GM23338 (cell line): ENCODE measurements at regions not wholly inside any gene's neighbourhood (a gene's known extent, or its start where the extent isn't known, plus 50 kb on each side); places are given as distances from the start of the nearest gene placed in this dataset.

Source experiments
- ATAC-seq: fragments of 200-7000 bp; cut with Tn5 transposase; 3 replicates; pipeline ENCODE4 v1.9.1; 2020
- DNase-seq: peaks from one replicate; pipeline ENCODE4 v3.0.0-alpha.2; 2015; ENCODE audit warnings: low spot score
- H2AFZ ChIP-seq: fragments of 200-600 bp; sonication (generic); 2 replicates; pipeline ENCODE4 v1.8.0; 2016; ENCODE audit warnings: antibody characterized with exemption, mild to moderate bottlenecking, moderate library complexity
- H3F3A ChIP-seq: fragments of 200-600 bp; sonication (generic); replicated peaks from 2 replicates; pipeline ENCODE4 v1.8.0; 2017; ENCODE audit warnings: antibody characterized with exemption, mixed run types, low read depth
- H3K27ac ChIP-seq: fragments of 200-600 bp; sonication (generic); 2 replicates; pipeline ENCODE4 v1.6.1; 2016; ENCODE audit warnings: low read depth
- H3K27me3 ChIP-seq: fragments of 200-600 bp; sonication (generic); 2 replicates; pipeline ENCODE4 v1.8.0; 2016; ENCODE audit warnings: mild to moderate bottlenecking, mixed run types, moderate library complexity; ENCODE audit not compliant: insufficient read depth
- H3K36me3 ChIP-seq: fragments of 200-600 bp; sonication (generic); 2 replicates; pipeline ENCODE4 v1.8.0; 2016; ENCODE audit warnings: mild to moderate bottlenecking; ENCODE audit not compliant: insufficient read depth
- H3K4me1 ChIP-seq: fragments of 200-600 bp; sonication (generic); 2 replicates; pipeline ENCODE4 v1.8.0; 2016; ENCODE audit warnings: mild to moderate bottlenecking, moderate library complexity; ENCODE audit not compliant: insufficient read depth
- H3K4me2 ChIP-seq: fragments of 200-600 bp; sonication (generic); 2 replicates; pipeline ENCODE4 v1.7.1; 2017; ENCODE audit warnings: mixed run types
- H3K4me3 ChIP-seq: fragments of 200-600 bp; sonication (generic); 2 replicates; pipeline ENCODE4 v1.6.1; 2016; ENCODE audit warnings: mixed run types
- H3K79me2 ChIP-seq: fragments of 200-600 bp; sonication (generic); replicated peaks from 2 replicates; pipeline ENCODE4 v1.8.0; 2017; ENCODE audit warnings: mild to moderate bottlenecking; ENCODE audit not compliant: insufficient read depth
- H3K9me2 ChIP-seq: fragments of 200-600 bp; sonication (generic); 2 replicates; pipeline ENCODE4 v1.8.0; 2017; ENCODE audit not compliant: insufficient read depth
- H4K20me1 ChIP-seq: fragments of 200-600 bp; sonication (generic); replicated peaks from 2 replicates; pipeline ENCODE4 v1.8.0; 2017; ENCODE audit warnings: mild to moderate bottlenecking; ENCODE audit not compliant: insufficient read depth
- H3K27ac Mint-ChIP-seq: 2 replicates; pipeline ENCODE4 v1.8.0; 2020; ENCODE audit warnings: inconsistent platforms, mild to moderate bottlenecking, moderate library complexity, mixed read lengths
- H3K27me3 Mint-ChIP-seq: 3 replicates; pipeline ENCODE4 v1.8.0; 2022; ENCODE audit warnings: low read depth, mild to moderate bottlenecking, moderate library complexity, mixed read lengths, inconsistent platforms; ENCODE audit not compliant: insufficient read depth, poor library complexity
- H3K36me3 Mint-ChIP-seq: 3 replicates; pipeline ENCODE4 v1.8.0; 2021; ENCODE audit warnings: low read depth, mild to moderate bottlenecking, inconsistent platforms, moderate library complexity, mixed read lengths
- H3K4me1 Mint-ChIP-seq: 3 replicates; pipeline ENCODE4 v1.8.0; 2020; ENCODE audit warnings: mild to moderate bottlenecking, inconsistent platforms, mixed read lengths
- H3K4me3 Mint-ChIP-seq: 3 replicates; pipeline ENCODE4 v1.8.0; 2021; ENCODE audit warnings: moderate library complexity, mild to moderate bottlenecking, inconsistent platforms, mixed read lengths
- H3K9me3 Mint-ChIP-seq: 3 replicates; pipeline ENCODE4 v1.8.0; 2020; ENCODE audit warnings: moderate library complexity, mild to moderate bottlenecking, inconsistent platforms, mixed read lengths
- CTCF ChIP-seq, 2 experiments: fragments of 200-600 bp in 1 of 2; sonication (generic) in 1 of 2; conservative IDR thresholded peaks; 2 replicates each; pipeline versions ENCODE4 v1.5.1 to v1.6.1; 2016 to 2017; ENCODE audit warnings: antibody characterized with exemption in 2 of 2, low read depth in 2 of 2, mild to moderate bottlenecking in 2 of 2, moderate library complexity in 1 of 2
- EZH2phosphoT487 ChIP-seq: fragments of 200-600 bp; sonication (generic); IDR thresholded peaks from one replicate; pipeline ENCODE4 v1.8.1; 2018; ENCODE audit warnings: antibody characterized with exemption; ENCODE audit not compliant: unreplicated experiment
- JUNB ChIP-seq: IDR thresholded peaks from one replicate; pipeline ENCODE4 v1.6.1; 2016; ENCODE audit warnings: antibody characterized with exemption; ENCODE audit not compliant: unreplicated experiment
- NANOG ChIP-seq: IDR thresholded peaks from 2 replicates; pipeline ENCODE4 v1.6.1; 2016; ENCODE audit warnings: antibody characterized with exemption, borderline replicate concordance
- ZNF462 ChIP-seq: fragments of 250-450 bp; sonication (Bioruptor Pico); IDR thresholded peaks from 2 replicates; pipeline ENCODE4 v1.5.0; 2020; ENCODE audit warnings: mild to moderate bottlenecking, moderate library complexity

GRCh38 chr10:30709700-30710358 is 80.3 kb upstream of the LYZL2 start (continued):
- no peak for TF ChIP-seq ZNF462

- no peaks in the 10 kb centered on the region for H3K27me3 ChIP-seq
- no peak overlapping the region for H2AFZ ChIP-seq
- H3K9me2 ChIP-seq: no peaks in the 10 kb centered on the region
- H3K4me3 ChIP-seq: no peak overlapping the region
- H3K4me1 ChIP-seq: peaks cover 8% of the 10 kb centered on the region
- H3K36me3 ChIP-seq: no peaks in the 10 kb centered on the region
- H4K20me1 ChIP-seq: no peaks in the 10 kb centered on the region
- H3K4me3 Mint-ChIP-seq: no peak overlapping the region
- DNase-seq (peak; percentile 41), ATAC-seq (peak; percentile 80)
- no peaks in the 10 kb centered on the region for H3F3A ChIP-seq
- no peak for TF ChIP-seq ZNF462
- no peak for TF ChIP-seq JUNB
- no peak for TF ChIP-seq NANOG
- no peak for TF ChIP-seq EZH2phosphoT487
- TF ChIP-seq CTCF (conservative IDR thresholded peaks at IDR 0.05; ENCODE audit: low read depth in 2 of 2): peak; percentile 48 to 65
- peaks cover 11% of the 10 kb centered on the region; the same call in 2 of the 3 replicates for H3K36me3 Mint-ChIP-seq
- peaks cover 12% of the 10 kb centered on the region for H3K9me3 Mint-ChIP-seq
- no peak overlapping the region for H3K27ac ChIP-seq
- no peak overlapping the region for H3K4me2 ChIP-seq
- H3K4me1 Mint-ChIP-seq: peaks cover 19% of the 10 kb centered on the region
- no peak overlapping the region for H3K27ac Mint-ChIP-seq
- no peaks in the 10 kb centered on the region for H3K79me2 ChIP-seq
- peaks cover 6% of the 10 kb centered on the region for H3K27me3 Mint-ChIP-seq
Measured at GRCh38 chr10:30709229-30709628, 79.7 kb upstream of the LYZL2 start.
